HFFc6 (cell line): ENCODE measurements at regions not wholly inside any gene's neighbourhood (a gene's known extent, or its start where the extent isn't known, plus 50 kb on each side); places are given as distances from the start of the nearest gene placed in this dataset.

Experiments used
- DNase-seq: peaks from one replicate; pipeline ENCODE4 v3.0.0-alpha.2; 2018
- H3K27ac Mint-ChIP-seq: 2 replicates; pipeline ENCODE4 v1.8.0; 2020; ENCODE audit warnings: mild to moderate bottlenecking, mixed read lengths
- H3K27me3 Mint-ChIP-seq: 2 replicates; pipeline ENCODE4 v1.8.0; 2021; ENCODE audit warnings: mild to moderate bottlenecking, moderate library complexity, mixed read lengths; ENCODE audit not compliant: insufficient read depth
- H3K36me3 Mint-ChIP-seq: 2 replicates; pipeline ENCODE4 v1.8.0; 2021; ENCODE audit warnings: low read depth, mixed read lengths
- H3K4me1 Mint-ChIP-seq: 2 replicates; pipeline ENCODE4 v1.8.0; 2020; ENCODE audit warnings: low read depth, mixed read lengths
- H3K4me3 Mint-ChIP-seq: 2 replicates; pipeline ENCODE4 v1.8.0; 2020; ENCODE audit warnings: mild to moderate bottlenecking, moderate library complexity, mixed read lengths
- H3K9me3 Mint-ChIP-seq: 2 replicates; pipeline ENCODE4 v1.8.0; 2020; ENCODE audit warnings: mild to moderate bottlenecking, mixed read lengths
- TF ChIP-seq, protein P1 (sequence below): fragments of 200-600 bp; sonication (generic); IDR thresholded peaks from 2 replicates; pipeline ENCODE4 v1.5.0; 2021; ENCODE audit warnings: antibody characterized with exemption, mild to moderate bottlenecking

DNA sequence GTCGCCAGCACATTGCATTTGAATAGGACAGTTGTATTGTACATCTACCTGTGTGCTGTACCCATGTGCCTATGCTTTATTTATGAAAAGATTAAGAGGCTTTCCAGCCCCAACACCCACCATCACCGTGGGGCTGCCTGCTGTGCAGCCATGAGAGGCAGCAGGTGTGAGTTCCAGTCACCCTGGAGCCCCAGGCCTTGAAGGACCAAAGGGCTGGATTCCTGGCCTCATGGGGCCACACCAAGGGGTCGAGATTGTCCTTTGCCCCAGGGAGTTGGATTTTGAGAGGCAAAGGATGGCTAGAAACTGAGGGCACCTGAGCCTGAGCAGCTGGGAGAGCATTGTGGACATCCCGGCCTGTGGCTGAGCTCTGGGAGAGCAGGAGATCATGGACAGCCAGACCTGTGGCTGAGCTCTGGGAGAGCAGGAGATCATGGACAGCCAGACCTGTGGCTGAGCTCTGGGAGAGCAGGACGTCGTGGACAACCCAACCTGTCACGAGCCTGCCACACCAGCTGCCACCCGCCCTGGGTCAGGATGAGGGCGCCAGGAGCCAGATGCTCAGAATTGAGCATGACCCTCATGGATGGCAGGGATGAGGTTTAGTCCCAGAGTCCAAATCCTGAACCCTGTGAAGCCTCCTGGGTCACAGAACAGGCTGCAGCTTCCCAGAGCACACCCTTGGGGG lies 182.5 kb upstream of the RAB6C start:
- Mint-ChIP-seq H3K9me3 (peaks cover 63% of the 10 kb centered on the region), H3K36me3 (no peaks in the 10 kb centered on the region; the same call in 1 of the 2 replicates), H3K27ac (no peak overlapping the region), H3K27me3 (peaks cover 2% of the 10 kb centered on the region), H3K4me3 (no peak overlapping the region), H3K4me1 (0 out of 2 replicates have a peak, but pooled peaks cover 6% of the 10 kb centered on the region)
- no peak for DNase-seq
- TF ChIP-seq, protein P1, sequence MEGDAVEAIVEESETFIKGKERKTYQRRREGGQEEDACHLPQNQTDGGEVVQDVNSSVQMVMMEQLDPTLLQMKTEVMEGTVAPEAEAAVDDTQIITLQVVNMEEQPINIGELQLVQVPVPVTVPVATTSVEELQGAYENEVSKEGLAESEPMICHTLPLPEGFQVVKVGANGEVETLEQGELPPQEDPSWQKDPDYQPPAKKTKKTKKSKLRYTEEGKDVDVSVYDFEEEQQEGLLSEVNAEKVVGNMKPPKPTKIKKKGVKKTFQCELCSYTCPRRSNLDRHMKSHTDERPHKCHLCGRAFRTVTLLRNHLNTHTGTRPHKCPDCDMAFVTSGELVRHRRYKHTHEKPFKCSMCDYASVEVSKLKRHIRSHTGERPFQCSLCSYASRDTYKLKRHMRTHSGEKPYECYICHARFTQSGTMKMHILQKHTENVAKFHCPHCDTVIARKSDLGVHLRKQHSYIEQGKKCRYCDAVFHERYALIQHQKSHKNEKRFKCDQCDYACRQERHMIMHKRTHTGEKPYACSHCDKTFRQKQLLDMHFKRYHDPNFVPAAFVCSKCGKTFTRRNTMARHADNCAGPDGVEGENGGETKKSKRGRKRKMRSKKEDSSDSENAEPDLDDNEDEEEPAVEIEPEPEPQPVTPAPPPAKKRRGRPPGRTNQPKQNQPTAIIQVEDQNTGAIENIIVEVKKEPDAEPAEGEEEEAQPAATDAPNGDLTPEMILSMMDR: no peak

DNA sequence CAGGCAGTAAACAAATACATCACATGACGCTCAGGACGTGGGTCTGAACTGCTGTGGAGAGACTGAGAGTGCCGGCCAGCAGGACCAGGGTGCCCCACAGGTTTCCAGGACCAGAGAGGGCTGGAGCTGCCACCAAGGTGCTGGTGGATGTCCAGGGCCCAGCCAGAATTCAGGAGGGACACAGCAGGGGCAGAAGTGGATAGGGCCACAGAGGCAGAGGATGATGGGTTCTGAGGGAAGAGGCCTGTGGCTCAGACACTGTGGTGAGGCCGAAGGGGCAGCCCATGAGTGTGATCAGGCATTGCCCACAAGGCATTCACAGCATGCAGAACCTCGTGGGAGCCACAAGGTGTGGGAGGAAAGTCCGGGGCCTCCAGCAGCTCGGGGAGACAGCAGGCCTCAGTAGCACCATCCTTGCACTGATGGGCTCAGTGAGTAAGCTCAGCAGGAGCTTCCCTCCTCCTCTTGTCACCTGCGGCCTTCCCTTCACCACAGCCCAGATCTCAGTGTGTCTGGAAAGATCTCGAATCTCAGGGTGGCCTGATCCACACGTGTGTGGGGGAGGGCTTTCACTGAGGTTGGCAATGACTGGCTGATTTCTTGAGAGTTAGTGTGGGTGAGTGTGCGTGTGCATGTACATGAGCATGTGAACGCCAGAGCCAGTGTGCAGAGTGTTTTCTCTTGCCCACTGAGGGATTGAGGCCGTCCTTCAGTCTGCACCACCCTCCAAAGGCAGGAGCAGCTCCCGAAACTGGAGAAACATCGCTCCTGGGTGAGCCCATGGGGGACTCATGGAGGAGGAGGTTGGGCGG lies 181.8 kb upstream of the RAB6C start:
- Mint-ChIP-seq H3K4me3 (no peak overlapping the region), H3K27ac (no peak overlapping the region), H3K36me3 (no peaks in the 10 kb centered on the region; the same call in 1 of the 2 replicates), H3K9me3 (peaks cover 60% of the 10 kb centered on the region), H3K4me1 (0 out of 2 replicates have a peak, but pooled peaks cover 7% of the 10 kb centered on the region), H3K27me3 (peaks cover 2% of the 10 kb centered on the region)
- TF ChIP-seq, protein P1: no peak
- no peak for DNase-seq

DNA sequence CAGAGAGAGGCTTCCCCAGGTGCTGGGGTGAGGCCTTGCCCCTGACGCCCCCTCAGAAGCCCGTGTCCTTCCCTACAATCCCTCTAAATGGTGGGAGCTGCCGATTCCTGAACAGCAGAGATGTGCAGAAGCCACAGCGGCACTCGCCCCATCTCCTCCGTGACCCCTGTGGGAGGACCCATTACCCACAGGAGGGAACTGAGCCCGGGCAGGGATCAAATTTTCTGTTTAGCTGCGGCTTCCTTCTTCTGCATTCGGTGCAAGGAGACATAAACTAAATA lies 181.2 kb upstream of the RAB6C start:
- Mint-ChIP-seq H3K27me3 (peaks cover 2% of the 10 kb centered on the region), H3K27ac (no peak overlapping the region)

DNA sequence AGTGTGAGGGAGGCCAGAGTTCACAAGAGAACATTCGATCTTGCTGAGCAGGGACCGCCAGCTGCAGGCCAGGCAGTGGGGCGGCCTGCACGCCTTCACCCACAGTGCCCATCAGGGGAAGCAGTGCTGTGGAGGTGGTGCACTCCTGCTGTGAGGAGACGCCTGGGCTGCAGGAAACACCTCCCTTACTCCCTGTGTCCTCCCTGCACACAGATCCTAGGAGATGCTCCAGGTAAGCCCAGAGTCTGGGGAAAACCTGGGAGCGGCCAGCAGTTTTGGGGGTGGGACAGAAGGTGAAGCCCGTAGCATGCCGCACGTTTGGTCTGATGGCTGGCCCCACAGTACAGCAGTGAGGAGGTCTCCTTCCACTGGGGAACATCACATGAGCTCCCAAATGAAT lies 180.8 kb upstream of the RAB6C start:
- Mint-ChIP-seq H3K9me3 (peaks cover 51% of the 10 kb centered on the region), H3K27ac (no peak overlapping the region), H3K27me3 (peaks cover 2% of the 10 kb centered on the region), H3K4me1 (0 out of 2 replicates have a peak, but pooled peaks cover 7% of the 10 kb centered on the region), H3K36me3 (no peaks in the 10 kb centered on the region; the same call in 1 of the 2 replicates), H3K4me3 (no peak overlapping the region)
- no peak for DNase-seq
- TF ChIP-seq, protein P1: no peak

More for the DNA sequence above, 181.2 kb upstream of the RAB6C start:
- H3K36me3 Mint-ChIP-seq: no peaks in the 10 kb centered on the region; the same call in 1 of the 2 replicates
- H3K9me3 Mint-ChIP-seq: peaks cover 55% of the 10 kb centered on the region
- H3K4me3 Mint-ChIP-seq: no peak overlapping the region
- TF ChIP-seq, protein P1: no peak
- DNase-seq: no peak
- 0 out of 2 replicates have a peak, but pooled peaks cover 7% of the 10 kb centered on the region for H3K4me1 Mint-ChIP-seq

DNA sequence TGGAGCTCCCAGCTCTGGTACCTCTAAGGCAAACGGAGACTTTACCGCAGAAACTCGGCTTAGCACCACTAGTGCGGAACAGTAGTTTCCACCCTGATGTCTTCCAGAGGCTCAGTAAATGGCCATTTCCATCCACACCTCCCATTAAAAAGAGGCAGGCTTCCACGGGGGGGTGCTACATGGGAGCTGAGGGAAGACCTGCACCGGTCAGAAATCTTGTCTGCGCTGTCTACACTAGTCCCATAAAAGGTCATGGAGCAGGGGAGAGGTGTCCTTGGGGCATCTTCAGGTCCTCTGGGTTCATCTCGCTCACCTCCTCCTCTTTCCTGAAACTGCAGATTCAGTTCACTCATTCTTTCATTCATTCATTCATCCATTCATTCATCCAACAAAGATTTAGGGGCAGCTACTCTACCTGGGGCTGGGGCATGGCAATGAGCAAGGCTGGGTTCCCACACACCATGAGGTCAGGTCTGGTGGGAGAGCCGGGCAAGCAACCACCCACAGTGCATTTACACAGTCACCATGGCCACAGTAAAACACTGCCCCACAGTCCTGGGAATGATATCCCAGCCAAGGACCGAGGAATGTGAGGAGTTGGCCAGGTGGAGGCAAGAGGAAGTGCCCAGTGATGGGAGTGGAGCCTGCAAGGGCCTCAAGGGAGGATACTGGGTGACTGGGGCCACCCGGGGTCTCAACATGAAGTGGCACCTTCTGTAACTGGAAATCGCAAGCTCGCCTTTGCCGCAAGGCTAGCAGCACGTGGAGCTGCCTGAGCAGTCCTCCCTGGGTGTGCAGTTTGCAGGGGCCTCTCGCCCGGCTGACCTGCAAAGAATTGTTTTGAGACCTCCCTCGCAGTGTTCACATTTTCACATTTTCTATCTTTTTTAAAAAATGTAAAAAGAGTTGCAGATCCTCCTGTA lies 180.2 kb upstream of the RAB6C start:
- peaks cover 2% of the 10 kb centered on the region for H3K27me3 Mint-ChIP-seq
- no peak overlapping the region for H3K4me3 Mint-ChIP-seq
- no peak overlapping the region for H3K27ac Mint-ChIP-seq
- no peaks in the 10 kb centered on the region; the same call in 1 of the 2 replicates for H3K36me3 Mint-ChIP-seq
- peaks cover 46% of the 10 kb centered on the region for H3K9me3 Mint-ChIP-seq
- 0 out of 2 replicates have a peak, but pooled peaks cover 7% of the 10 kb centered on the region for H3K4me1 Mint-ChIP-seq
- TF ChIP-seq, protein P1: no peak
- no peak for DNase-seq
